Cerebellar cortex (tissue), 1 donor: ENCODE measurements at regions not wholly inside any gene's neighbourhood (a gene's known extent, or its start where the extent isn't known, plus 50 kb on each side); places are given as distances from the start of the nearest gene placed in this dataset.
"Not testable (repeated sequence)": the region's sequence is repeated elsewhere in the genome, so short reads cannot be mapped to it uniquely, and the experiment has no call there.

Experiments
- DNase-seq: peaks from one replicate; pipeline ENCODE4 v3.0.0-alpha.2; 2015; ENCODE audit warnings: low spot score

DNA sequence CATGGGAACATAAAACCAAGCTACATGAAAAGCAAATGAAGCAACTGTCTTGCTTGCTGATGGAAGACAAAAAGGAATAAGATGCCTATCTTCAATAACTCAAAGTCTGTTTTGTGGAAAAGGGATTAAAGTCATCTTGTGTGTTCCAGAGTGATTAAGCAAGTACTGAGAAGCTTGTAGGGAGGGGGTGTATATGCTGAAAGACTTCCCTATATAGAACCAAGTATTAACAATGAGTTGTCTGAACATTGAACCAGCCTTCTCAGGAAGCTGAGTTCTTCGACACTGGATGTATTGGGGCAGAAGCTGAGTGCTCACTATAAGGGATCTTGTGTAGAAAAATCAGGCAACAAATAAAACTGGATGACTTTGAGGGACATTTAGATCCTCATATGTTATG is 451.8 kb downstream of the CD83 start:
- no peak for DNase-seq

DNA sequence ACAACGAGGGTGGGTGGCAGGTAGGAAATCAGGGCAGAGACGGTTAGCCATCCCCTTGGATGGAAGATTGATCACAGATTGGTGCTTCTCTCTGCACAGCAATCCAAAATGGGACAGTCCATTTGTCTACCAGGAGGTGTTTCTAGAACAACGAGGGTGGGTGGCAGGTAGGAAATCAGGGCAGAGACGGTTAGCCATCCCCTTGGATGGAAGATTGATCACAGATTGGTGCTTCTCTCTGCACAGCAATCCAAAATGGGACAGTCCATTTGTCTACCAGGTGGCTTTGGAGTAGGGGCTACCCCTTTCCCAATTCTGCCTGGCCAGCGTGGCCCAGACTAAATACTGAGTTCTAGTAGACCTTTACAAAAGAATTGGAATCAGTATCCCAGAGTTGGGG is 452.3 kb downstream of the CD83 start:
- not testable (repeated sequence) for DNase-seq

DNA sequence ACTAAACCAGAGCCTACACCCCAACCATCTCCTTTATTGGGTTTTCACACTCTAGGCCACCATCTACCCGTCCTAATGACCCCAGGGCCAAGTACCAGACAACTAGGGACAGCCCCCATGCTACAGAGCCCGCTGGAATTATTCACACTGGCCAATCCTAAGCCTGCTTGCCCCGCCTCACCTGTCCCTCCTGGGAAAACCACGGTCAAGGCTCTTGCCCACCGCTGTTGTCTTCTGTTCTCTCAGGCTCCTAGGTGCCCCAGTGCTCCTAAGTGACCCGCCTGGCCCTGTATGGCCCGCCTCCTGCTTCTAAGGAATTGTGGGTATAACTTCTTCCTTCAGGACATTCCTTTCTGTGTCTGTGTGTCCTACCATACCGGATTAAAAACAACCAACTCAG is 453.4 kb downstream of the CD83 start:
- no peak for DNase-seq

DNA sequence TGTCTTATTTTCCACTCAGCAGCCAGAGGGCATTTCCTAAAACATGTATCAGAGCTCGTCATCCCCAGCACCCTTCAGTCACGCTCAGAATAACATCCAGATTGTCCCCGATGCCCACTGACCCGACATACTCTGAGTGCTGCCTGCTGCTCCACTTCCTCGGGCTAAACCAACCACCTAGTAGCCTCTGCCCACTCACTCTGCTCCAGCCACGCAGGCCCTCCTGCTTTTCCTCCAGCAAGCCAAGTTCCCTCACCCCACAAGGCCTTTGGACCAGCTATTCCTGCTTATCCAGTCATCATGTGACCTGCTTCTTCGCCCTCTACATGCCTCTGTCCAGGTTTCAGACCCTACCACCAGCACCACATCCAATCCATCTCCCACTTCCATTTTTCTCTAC is 454.2 kb downstream of the CD83 start:
- DNase-seq: no peak

DNA sequence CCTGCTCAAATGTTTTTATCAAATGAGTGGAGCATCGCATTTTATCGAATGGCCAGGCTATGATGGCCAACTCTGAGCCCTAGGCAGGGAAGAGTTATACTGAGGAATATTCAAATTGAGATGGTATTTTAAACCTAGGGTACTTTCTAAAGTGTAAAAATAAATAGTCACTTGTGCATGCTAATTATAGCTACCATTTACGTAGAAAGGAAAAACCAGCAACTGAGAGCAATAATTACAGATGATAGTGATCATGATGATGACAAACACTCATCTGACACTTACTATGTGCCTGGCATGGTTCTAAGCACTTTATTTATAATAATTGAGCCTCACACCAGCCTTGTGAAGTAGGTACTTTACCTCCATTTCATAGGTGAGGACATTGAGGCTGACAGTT is 455.7 kb downstream of the CD83 start:
- no peak for DNase-seq

DNA sequence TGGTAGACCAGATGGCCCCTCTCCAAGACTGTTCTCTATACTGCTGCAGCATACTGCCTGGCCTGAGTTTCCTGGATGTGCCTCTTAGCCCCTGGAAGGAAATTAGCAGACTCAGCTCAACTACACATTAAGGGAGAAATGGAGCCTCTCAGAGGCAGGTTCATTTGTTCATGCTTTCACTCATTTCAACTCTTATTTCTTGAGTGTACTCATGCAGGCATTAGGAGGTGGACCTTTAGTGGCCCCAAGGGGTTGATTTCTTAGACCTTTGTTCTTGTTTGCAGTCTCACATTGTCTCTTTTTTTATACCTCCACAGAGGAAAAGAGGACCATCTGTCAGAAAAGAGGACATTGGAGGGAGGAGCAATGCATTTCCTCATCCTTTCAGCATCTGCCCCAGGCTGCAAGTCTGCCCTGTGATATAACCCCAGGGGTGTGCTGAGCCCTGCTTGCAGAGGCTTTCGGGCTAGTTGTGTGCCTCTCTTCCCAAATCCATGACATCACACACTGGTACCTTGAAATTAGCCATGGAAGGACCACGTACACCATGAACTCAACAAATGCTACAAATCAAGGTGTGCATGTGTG is 456.2 kb downstream of the CD83 start:
- no peak for DNase-seq

DNA sequence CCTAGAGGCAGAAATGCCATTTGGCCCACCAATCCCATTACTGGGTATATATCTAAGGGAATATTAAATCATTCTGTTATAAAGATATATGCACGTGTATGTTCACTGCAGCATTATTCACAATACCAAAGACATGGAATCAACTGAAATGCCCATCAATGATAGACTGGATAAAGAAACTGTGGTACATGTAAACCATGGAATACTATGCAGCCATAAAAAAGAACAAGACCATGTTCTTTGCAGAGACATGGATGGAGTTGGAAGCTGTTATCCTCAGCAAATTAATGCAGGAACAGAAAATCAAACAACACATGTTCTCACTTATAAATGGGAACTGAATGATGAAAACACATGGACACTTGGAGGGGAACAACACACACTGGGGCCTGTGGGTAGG is 458.4 kb downstream of the CD83 start:
- DNase-seq: no peak

DNA sequence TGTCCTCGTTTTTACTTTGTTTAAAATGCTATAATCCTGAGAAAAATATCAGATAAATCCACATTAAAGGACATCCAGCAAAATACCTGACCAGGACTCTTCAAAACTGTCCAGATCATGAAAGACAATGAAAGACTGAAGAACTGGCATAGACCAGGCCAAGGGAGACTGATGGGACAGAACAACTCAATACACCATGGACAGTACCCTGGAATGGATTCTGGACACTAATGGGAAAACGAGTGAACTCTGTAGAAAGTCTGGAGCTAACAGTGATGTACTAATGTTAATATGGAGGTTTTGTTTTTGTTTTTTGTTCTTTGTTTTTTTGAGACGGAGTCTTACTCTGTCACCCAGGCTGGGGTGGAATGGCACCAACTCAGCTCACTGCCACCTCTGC is 461.4 kb downstream of the CD83 start:
- DNase-seq: peak; percentile 2

DNA sequence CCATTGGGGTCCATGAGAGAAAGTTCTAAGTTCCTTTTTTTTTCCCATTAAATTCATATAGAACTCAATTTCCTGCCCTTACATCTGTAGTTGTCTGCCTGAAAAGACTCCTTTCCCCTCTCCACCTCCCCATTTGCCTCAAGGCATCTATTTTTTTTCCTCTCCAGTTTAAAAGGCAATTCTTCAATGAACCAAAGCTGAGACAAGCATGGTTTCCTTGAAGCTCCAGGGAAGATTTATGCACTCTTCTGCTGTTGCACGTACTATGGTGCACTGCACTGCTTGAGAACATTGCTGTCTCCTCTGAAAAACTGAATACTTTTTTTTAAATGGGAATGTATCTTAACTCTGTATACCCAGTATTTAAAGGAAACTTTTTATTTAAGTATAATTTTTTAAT is 465.2 kb downstream of the CD83 start:
- DNase-seq: no peak

DNA sequence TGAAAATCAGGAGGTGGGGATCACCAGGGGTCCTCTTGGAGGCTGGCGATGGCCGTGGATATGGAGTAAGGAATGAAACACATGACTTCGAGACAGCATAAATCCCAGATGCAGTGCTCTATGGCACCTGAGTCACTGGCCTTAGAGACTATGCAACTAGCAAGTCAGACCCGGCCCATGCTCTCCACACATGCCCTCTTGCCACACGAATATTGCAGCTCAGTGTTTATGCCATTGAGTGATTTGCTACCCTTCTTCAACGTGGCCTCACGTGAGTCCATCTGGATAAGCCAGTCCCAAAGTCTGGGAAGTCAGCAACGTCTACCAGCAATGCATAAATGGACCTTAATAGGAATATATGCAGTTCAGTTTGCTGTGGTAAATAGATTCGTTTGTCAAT is 466.3 kb downstream of the CD83 start:
- no peak for DNase-seq

DNA sequence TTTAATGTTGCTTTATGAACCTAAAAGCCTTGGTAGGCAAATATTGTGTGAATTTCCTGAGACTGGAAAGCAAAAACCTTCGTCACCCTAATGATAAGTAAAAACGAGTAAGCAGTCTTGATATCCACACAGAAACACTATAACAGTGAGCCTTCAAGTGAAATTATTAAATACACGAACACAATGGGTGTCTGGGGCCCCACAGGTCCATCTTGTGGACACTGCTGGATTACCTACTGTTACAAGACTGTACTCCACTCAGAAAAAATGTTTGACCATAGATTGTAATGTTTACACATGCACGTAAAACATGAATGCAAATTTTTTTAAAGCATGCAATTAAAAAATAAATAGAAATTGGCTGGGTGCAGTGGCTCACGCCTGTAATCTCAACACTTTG is 466.9 kb downstream of the CD83 start:
- peak; percentile 20 for DNase-seq

DNA sequence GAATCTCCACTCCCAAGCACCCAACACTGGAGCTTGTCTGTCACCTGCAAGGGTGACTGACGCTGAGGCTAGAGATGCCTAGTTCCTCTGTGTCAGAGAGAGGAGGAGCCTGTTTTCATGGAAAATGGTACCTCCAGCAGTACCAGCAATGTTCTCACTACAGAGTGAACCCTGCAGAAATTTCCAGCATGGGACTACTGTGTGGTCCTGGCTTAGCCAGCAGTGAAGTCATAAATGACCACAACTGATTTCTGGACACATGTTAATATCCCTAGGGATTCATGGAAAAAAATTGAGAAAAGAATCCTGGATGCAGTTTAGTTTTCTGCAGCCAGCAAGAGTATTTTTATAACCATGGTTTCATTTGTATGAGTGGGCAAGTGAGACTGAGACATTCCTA is 468.1 kb downstream of the CD83 start:
- no peak for DNase-seq

DNA sequence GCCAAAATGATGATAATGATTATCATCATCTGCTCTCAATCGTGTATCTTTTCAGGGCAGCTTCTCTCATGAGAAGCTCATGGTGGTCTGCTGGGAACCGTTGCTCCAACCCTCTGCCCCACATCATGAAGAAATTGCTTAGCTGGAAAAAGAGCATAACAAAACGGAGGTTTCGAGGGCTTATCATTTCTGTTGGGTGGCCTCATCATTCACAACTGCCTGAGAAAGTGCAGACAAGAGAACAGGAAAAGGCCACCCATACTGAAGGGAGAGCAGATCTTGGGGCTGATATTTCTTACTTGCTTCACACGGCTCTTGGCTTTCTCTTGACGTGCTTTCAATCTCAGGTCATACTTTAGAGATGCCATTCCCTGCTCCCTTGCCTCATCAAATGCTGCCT is 471.6 kb downstream of the CD83 start:
- no peak for DNase-seq

DNA sequence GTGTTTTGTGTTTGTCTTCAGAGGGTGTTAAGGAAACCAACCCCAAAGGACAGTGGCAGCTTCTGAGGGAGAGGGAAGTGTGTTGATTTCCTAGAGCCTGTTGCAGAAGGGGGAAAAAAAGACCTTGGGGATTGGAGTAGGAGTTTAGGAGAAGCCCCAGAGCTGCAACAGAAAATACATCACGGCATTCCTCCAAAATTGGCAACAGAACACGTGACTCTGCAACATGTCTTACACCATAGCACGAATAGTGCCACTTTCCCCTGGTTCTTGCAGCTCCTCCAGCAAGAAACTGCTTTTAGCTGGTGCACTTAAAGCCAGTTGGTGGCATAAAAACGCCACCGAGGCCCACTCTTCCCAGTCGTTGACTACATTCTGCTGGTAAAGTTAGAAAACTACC is 473.0 kb downstream of the CD83 start:
- DNase-seq: no peak

DNA sequence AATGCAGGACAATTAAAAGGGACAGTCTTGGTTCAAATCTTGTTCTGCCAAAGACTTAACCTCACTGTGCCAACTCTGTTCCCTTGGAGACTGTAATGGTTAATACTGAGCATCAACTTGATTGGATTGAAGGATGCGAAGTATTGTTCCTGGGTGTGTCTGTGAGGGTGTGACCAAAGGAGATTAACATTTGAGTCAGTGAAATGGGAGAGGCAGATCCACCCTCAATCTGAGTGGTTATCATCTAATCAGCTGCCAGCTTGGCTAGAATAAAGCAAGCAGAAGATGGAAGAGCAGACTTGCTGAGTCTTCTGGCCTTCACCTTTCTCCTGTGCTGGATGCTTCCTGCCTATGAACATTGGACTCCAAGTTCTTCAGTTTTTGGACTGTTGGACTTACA is 474.4 kb downstream of the CD83 start:
- no peak for DNase-seq

DNA sequence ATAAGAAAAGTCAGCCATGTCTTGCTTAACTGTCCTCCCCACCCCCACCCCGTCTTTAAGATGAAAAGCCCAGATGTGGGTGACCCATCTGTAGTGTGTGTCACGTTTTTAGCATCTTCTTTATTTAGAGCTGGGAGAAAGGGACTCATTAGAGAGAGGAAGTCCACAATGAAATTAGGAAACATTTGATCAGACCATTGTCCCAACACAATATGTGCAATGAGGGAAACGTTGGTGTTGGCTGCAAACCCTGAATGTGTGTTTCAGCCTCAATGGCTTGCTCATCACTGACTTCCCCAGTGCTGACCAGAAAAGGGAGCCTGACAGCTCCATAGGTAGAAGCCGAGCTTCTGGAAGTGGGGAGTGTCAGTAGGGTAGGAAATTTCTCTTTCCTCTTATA is 475.7 kb downstream of the CD83 start:
- DNase-seq: no peak

DNA sequence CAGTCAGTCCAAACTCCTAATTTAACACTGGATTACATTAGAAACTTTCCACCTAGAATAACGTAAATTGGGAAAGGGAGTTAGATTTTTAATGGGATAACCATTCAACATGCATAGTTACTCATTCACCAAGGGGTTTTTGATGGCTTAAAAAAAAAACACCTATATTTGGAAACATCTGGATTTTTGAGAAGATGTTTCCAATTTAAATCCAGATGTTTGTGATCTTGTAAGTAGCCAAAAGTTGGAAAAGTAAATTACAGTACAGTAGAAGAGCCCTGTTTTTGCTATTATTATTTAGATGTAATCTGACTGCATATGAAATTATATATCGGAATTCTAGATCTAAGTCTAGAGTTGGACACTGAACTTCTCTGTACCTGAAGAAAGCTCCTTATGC is 478.2 kb downstream of the CD83 start:
- DNase-seq: no peak

DNA sequence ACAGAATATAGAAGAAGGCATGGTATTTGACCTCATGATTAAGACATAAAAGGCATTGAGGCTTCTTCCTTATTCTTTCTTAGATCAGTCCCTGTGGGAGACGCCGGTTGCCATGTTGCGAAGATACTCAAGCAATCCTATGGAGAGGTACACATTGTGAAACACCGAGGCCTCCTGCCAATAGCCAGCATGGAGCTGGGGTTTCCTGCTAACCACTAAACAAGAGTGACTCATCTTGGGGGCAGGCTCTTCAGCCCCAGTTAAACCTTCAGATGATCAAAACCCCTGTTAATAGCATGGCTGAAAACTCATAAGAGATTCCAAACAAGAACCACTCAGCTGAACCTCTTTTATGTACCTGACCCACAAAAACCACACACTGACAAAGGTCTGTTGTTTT is 478.8 kb downstream of the CD83 start:
- no peak for DNase-seq

DNA sequence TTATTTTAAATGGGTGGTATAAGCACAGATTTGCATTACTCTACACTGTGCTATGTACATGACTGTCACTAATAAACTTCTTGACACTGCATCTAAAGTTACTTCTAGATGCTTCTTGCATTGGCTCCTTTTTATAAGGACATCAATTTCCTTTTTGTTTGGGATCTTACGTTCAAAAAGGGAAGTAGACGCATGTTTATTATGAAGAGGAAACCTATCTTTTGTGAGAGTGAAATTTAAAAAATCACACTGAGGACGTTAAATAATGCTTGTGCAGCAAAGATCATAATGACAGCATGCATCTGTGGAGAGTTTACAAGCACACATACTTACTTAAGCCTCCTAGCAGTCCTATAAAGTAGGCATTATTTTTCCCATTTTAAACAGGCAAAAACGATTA is 479.5 kb downstream of the CD83 start:
- DNase-seq: no peak

DNA sequence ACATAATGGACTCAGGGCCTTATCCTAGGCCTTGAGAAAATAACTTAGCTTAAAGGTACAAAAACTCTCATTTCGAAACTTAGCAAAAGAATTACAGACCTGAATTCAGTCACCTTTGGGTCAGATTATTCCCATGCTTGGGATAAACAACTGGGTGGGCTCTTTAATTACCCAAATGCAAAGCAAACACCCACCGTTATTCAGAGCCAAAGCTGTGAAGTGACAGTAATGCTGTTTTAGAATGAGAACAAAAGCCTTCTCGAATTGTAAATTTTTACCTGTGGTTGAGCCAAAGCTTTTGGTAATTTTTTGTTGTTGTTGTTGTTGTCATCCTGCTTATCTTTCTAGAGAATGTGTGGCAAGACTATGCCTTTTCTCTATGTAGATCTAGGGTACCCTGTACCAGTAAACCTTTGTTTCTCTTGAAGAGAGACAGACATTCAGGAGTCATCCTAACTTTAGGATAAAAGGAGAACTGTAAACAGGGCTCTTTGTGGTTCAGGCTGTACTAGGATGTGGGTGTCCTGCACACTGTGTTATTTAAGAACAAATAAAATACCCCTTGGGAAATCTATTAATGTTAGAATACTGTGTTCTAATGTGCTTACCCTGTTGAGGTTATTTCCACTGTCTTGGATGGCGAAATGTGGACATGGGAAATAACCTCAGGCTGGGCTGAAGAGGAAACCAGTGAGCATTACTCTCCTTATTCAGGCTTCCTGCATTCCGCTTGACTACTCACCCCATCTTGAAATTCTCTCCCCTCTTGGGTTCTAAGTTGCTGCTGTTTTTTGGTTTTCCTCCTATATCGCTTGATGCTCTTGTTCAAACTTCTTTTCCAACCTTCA is 480.7 kb downstream of the CD83 start:
- DNase-seq: no peak

DNA sequence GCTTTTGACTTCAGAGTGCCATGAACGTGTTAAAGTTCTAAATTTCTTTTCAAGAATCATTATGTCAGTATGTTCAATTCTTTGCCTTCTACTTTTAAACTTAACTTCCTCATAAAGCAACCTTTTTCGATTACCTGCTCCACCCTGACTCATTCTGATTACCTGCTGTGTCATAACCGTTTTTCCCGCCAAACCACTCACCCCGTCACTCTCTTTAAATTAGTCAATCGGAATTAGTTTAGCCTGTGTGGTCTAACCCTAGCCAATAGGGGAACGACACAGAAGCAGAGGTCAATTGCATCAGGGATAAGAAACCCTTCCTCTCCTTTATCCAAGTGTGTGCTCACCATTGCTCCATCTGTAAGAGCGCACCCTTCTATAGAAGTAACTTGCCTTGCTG is 482.7 kb downstream of the CD83 start:
- not testable (repeated sequence) for DNase-seq

DNA sequence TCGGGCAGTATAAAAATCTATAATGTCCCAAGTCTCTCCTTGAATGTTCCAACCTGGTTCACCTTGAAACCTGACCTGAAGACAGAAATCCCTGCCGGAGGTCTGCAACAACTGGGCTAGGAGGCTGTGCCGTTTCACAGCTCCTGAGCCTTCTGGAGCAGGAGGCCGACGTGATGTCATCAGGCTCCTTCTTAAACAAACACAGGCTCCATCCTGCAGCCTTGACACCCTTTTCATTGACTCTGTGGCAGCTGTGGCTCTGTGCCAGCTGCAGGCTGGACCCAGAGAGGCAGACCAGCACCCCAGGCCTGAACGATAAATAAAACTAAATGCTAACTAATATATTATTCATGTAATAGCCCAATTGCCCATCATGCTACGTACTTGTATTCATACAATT is 483.9 kb downstream of the CD83 start:
- no peak for DNase-seq

DNA sequence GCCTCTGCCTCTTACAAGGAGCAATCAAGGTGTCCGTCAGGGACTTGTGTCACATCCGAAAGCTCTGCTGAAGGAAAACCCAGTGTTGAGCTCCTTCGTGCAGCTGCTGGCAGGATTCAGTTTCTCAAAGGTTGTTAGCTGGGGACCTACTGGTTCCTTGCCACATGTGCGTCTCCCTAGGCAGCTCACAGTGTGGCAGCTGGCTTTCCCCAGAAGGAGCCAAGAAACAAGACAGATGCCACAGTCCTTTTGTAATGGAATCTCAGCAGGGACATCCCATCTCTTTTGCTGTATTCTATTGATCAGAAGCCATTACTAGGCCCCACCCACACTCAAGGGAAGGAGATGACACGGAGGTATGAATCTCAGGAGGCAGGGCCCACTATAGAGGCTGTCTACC is 488.8 kb downstream of the CD83 start:
- DNase-seq: no peak

DNA sequence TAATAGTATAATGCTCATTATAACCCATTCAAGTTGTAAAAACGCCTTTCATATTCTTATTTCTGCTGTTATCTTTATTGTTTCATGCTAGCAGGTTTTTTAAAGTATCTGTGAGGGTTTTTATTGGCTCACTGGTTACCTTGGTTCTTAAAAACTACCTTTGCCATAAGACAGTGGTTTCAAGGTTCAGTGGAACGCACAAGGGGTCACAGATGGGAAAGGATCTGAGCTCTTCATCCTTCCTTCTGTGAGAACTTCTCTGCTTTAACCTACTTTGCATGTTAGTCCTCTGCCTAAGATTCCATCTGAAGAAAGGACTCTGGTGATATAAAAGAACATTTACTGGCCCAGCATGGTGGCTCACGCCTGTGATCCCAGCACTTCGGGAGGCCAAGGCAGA is 492.6 kb downstream of the CD83 start:
- no peak for DNase-seq
